HUES48 (cell line): ENCODE measurements at regions not wholly inside any gene's neighbourhood (a gene's known extent, or its start where the extent isn't known, plus 50 kb on each side); places are given as distances from the start of the nearest gene placed in this dataset.
A peak's percentile ranks its signal among the peaks of the same experiment; 100 is the strongest.

Experiments
- H3K27ac ChIP-seq: one replicate; pipeline ENCODE4 v1.7.0; 2013; ENCODE audit warnings: low read depth, low read length, inconsistent platforms
- H3K27me3 ChIP-seq: 2 replicates; pipeline ENCODE4 v1.6.1; 2013; ENCODE audit warnings: mild to moderate bottlenecking, low read length; ENCODE audit not compliant: control insufficient read depth, insufficient read depth
- H3K36me3 ChIP-seq: 2 replicates; pipeline ENCODE4 v1.6.1; 2013; ENCODE audit warnings: low read length; ENCODE audit not compliant: control insufficient read depth, insufficient read depth
- H3K4me1 ChIP-seq: 2 replicates; pipeline ENCODE4 v1.6.1; 2013; ENCODE audit warnings: mild to moderate bottlenecking, low read length; ENCODE audit not compliant: control insufficient read depth, insufficient read depth
- H3K4me3 ChIP-seq: 2 replicates; pipeline ENCODE4 v1.5.1; 2013; ENCODE audit warnings: mild to moderate bottlenecking, low read depth, low read length
- H3K9ac ChIP-seq: 2 replicates; pipeline ENCODE4 v1.6.1; 2013; ENCODE audit warnings: mild to moderate bottlenecking, low read depth, low read length, moderate library complexity
- H3K9me3 ChIP-seq: 2 replicates; pipeline ENCODE4 v1.6.1; 2013; ENCODE audit warnings: low read length; ENCODE audit not compliant: control insufficient read depth, insufficient read depth

- H3K4me1 ChIP-seq = peaks cover 22% of the 10 kb centered on the region
- no peak overlapping the region for H3K9ac ChIP-seq
- H3K36me3 ChIP-seq = no peaks in the 10 kb centered on the region
- H3K9me3 ChIP-seq = no peaks in the 10 kb centered on the region
- H3K4me3 ChIP-seq = no peak overlapping the region
- H3K27ac ChIP-seq = no peak overlapping the region
- no peaks in the 10 kb centered on the region for H3K27me3 ChIP-seq
Observed at GRCh38 chr22:34969001-34969790, 96.8 kb upstream of the ISX start.

- Histone ChIP-seq H3K36me3 (no peaks in the 10 kb centered on the region), H3K27me3 (no peaks in the 10 kb centered on the region), H3K27ac (no peak overlapping the region), H3K4me3 (no peak overlapping the region), H3K9me3 (no peaks in the 10 kb centered on the region), H3K9ac (no peak overlapping the region), H3K4me1 (peaks cover 22% of the 10 kb centered on the region)
Observed at GRCh38 chr22:34971456-34971855, 94.5 kb upstream of the ISX start.

DNA sequence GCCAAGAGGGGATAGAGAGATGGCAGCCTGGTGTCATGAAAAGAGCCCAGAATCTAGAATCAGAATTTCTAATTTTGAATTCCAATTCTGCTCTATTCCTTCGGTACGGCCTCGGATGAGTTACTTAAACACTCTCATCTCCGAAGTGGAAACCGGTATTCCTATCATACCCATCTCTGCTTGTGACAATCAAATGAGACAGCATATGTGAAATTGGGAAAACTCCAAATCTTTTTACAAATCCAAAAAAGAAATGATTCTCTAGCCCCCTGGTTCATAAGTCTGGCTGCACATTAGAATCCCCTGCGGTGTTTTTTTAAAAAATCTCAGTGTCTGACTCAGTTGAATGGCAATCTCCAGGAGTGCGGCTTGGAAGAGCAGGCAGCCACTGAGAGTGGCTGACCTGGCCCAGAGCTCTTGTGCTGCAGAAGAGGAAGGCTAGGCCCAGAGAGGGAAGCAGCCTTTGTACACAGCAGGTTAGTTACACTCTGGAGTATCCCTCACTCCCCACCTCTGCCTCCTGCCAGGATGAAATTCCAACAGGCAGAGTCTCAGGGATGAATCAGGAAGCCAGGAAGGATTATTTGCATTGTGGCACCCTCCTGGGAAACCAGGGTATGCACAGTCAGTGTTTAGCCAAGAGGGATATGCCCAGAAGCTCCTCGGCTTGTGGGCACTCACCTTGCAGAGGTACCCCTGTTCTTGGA, 93.6 kb upstream of the ISX start:
- Histone ChIP-seq H3K36me3 (no peaks in the 10 kb centered on the region), H3K9ac (no peak overlapping the region), H3K4me3 (no peak overlapping the region), H3K4me1 (peaks cover 22% of the 10 kb centered on the region), H3K27ac (peak overlapping the region; percentile 79), H3K27me3 (no peaks in the 10 kb centered on the region), H3K9me3 (no peaks in the 10 kb centered on the region)

DNA sequence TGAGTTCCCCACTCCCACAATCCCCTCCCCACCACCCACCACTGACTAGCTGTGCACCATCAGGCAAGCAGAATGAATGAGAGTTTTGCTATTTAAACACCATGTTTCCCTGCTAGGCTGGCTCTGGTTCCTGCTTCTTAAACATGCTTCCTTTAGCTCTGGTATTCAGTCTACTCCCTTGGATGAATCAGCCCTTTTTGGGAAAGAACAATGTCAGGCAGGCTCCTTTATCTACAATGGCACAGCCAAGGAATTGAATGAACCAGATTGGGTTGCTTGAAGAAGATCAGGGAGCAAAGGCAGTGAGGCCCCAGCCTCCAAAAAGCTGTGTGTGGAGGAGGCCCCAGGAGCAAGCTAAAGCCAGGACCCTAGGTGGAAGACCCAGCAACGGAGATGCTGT, 92.9 kb upstream of the ISX start:
- H3K9ac ChIP-seq = no peak overlapping the region
- no peaks in the 10 kb centered on the region for H3K9me3 ChIP-seq
- H3K27ac ChIP-seq = peak overlapping the region; percentile 79
- no peaks in the 10 kb centered on the region for H3K27me3 ChIP-seq
- no peaks in the 10 kb centered on the region for H3K36me3 ChIP-seq
- H3K4me1 ChIP-seq = peaks cover 22% of the 10 kb centered on the region
- no peak overlapping the region for H3K4me3 ChIP-seq

DNA sequence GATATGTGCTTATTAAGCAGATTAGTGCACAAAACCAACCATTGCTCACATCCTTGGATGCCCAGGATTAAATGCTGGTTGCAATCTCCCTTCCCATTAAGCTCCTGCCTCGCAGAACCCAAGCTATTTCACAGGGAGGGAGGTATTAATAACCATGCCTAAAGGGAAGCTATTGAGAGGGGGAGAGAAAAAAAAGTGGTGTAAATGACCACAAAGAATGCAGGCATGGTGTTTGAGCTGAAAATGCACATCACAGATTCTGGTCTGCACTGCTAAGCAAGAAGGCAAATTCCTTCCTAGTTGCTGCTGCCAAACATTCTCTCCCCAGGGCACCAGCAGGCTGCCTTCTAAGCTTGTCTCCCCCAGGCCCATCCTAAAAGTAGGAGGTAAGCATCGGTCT, 92.0 kb upstream of the ISX start:
- Histone ChIP-seq H3K27me3 (no peaks in the 10 kb centered on the region), H3K4me1 (peaks cover 22% of the 10 kb centered on the region), H3K36me3 (no peaks in the 10 kb centered on the region), H3K4me3 (no peak overlapping the region), H3K27ac (no peak overlapping the region), H3K9me3 (no peaks in the 10 kb centered on the region), H3K9ac (no peak overlapping the region)

GRCh38 chr22:34975721-34976120, 90.2 kb upstream of the ISX start:
- no peaks in the 10 kb centered on the region for H3K9me3 ChIP-seq
- H3K9ac ChIP-seq = no peak overlapping the region
- no peaks in the 10 kb centered on the region for H3K27me3 ChIP-seq
- H3K4me3 ChIP-seq = no peak overlapping the region
- H3K27ac ChIP-seq = no peak overlapping the region
- peaks cover 22% of the 10 kb centered on the region for H3K4me1 ChIP-seq
- no peaks in the 10 kb centered on the region for H3K36me3 ChIP-seq

GRCh38 chr22:34976474-34976873, 89.5 kb upstream of the ISX start:
- H3K36me3 ChIP-seq = no peaks in the 10 kb centered on the region
- peaks cover 22% of the 10 kb centered on the region for H3K4me1 ChIP-seq
- no peak overlapping the region for H3K4me3 ChIP-seq
- H3K27me3 ChIP-seq = no peaks in the 10 kb centered on the region
- H3K9me3 ChIP-seq = no peaks in the 10 kb centered on the region
- H3K27ac ChIP-seq = no peak overlapping the region
- H3K9ac ChIP-seq = no peak overlapping the region

DNA sequence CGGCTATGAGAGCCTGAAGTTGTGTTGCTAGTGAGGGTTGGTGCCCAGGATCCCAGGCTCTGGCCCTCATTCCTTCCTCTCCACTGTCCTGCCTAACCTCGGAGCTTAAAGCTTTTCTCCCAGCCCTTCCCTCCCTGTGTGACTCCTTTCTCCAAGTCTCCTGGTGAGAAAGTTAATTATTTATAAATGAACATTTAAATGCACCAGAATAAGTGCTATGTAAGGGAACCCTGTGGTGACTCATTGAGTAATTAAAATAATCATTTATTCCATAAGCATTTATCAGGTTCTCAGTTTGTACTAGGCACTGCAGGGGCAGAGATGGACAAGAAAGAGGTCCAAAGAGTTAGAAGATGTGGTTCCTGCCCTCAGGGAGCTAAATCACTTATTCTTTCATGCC, 89.1 kb upstream of the ISX start:
- Histone ChIP-seq H3K27ac (no peak overlapping the region), H3K4me3 (no peak overlapping the region)

DNA sequence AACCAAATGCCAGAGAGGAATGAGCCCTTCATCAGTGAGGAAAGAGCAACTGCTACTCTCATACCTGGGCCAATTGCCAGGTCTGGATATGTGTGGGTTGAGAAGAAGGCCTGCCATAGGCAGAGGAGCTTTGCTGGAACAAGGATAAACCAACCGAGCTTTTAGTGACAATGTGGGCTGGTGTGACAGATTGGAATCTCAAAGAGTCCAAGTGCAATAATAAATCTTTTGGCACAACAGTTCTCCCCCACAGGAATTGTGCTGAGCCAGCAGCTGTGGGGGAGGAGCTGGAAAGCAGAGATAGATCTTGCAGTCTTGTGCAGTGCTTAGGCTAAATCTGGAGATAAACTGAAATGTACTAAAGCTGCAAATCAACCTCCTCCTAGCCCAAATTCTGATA, 79.4 kb upstream of the ISX start:
- no peaks in the 10 kb centered on the region for H3K27me3 ChIP-seq
- H3K9me3 ChIP-seq = peaks cover 15% of the 10 kb centered on the region
- H3K36me3 ChIP-seq = no peaks in the 10 kb centered on the region
- no peak overlapping the region for H3K4me3 ChIP-seq
- no peak overlapping the region for H3K9ac ChIP-seq
- H3K4me1 ChIP-seq = no peaks in the 10 kb centered on the region
- H3K27ac ChIP-seq = no peak overlapping the region

More for the DNA sequence above, 89.1 kb upstream of the ISX start:
- Histone ChIP-seq H3K4me1 (peaks cover 20% of the 10 kb centered on the region), H3K36me3 (no peaks in the 10 kb centered on the region), H3K9ac (no peak overlapping the region), H3K27me3 (no peaks in the 10 kb centered on the region), H3K9me3 (no peaks in the 10 kb centered on the region)

GRCh38 chr22:34992672-34993071, 73.3 kb upstream of the ISX start:
- Histone ChIP-seq H3K36me3 (no peaks in the 10 kb centered on the region), H3K4me1 (no peaks in the 10 kb centered on the region), H3K4me3 (no peak overlapping the region), H3K9me3 (peaks cover 6% of the 10 kb centered on the region; the same call in 1 of the 2 replicates), H3K9ac (no peak overlapping the region), H3K27ac (no peak overlapping the region), H3K27me3 (no peaks in the 10 kb centered on the region)

DNA sequence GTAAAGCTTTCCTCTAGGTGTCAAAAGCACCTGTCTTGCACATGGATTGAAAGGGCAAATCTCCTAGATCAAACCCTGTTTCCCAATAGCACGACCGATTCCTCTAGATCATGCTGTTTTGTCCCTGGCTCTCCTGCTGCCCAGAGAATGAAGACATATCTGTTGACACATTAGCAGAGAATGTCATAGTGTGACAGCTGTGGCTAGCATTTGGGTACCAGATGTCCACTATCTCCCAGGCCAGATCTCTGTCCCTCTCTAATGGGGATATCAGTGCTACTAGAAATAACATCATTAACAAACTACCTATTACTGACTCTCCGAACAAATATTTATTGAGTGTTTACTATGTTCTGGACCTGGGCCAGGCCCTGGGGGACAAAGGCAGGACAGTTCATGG, 72.4 kb upstream of the ISX start:
- H3K9me3 ChIP-seq = no peaks in the 10 kb centered on the region
- no peaks in the 10 kb centered on the region for H3K36me3 ChIP-seq
- no peaks in the 10 kb centered on the region for H3K27me3 ChIP-seq
- no peak overlapping the region for H3K4me3 ChIP-seq
- H3K27ac ChIP-seq = no peak overlapping the region
- no peaks in the 10 kb centered on the region for H3K4me1 ChIP-seq
- H3K9ac ChIP-seq = no peak overlapping the region
